Gastroesophageal sphincter (tissue), 4 donors: ENCODE measurements at regions not wholly inside any gene's neighbourhood (a gene's known extent, or its start where the extent isn't known, plus 50 kb on each side); places are given as distances from the start of the nearest gene placed in this dataset.

Experiments used
- ATAC-seq: fragments of 150-250 bp; one replicate; pipeline ENCODE4 v1.9.1; 2016; ENCODE audit warnings: mild to moderate bottlenecking, moderate library complexity
- H3K27ac ChIP-seq, 4 donors: fragments of 200-600 bp; sonication (generic) in 3 of 4; 1 replicate in 3 of 4; 2 replicates in 1 of 4; pipeline ENCODE4 v1.5.1; 2016 to 2019
- H3K27me3 ChIP-seq: fragments of 200-600 bp; sonication (generic); one replicate; pipeline ENCODE4 v1.5.1; 2019
- H3K36me3 ChIP-seq, 2 donors: fragments of 200-600 bp; sonication (generic); one replicate each; pipeline ENCODE4 v1.5.1; 2019; ENCODE audit warnings: control low read depth in 1 of 2
- H3K4me1 ChIP-seq, 3 donors: fragments of 200-600 bp; sonication (generic); 1 replicate in 2 of 3; 2 replicates in 1 of 3; pipeline ENCODE4 v1.5.1; 2016 to 2019; ENCODE audit warnings: control low read depth in 2 of 3
- H3K4me3 ChIP-seq, 2 donors: fragments of 200-600 bp; sonication (generic); one replicate each; pipeline ENCODE4 v1.5.1; 2019; ENCODE audit warnings: mild to moderate bottlenecking in 1 of 2, moderate library complexity in 1 of 2
- H3K9me3 ChIP-seq, 3 donors: fragments of 200-600 bp; sonication (generic); one replicate each; pipeline ENCODE4 v1.5.1; 2017 to 2019; ENCODE audit warnings: control low read depth in 2 of 3
- CTCF ChIP-seq, 4 experiments: fragments of 200-600 bp in 2 of 4; fragments of 450-650 bp in 2 of 4; sonication (generic) in 1 of 4; IDR thresholded peaks; one replicate each; pipeline ENCODE4 v1.5.1; 2017 to 2019; ENCODE audit warnings: antibody characterized with exemption in 4 of 4, mild to moderate bottlenecking in 2 of 4, moderate library complexity in 2 of 4
- EP300 ChIP-seq: sonication (generic); formaldehyde crosslinking; IDR thresholded peaks from one replicate; pipeline ENCODE4 v1.6.1; 2017; ENCODE audit warnings: antibody characterized with exemption, mild to moderate bottlenecking
- POLR2A ChIP-seq, 2 donors: fragments of 450-650 bp; IDR thresholded peaks; one replicate each; pipeline ENCODE4 v1.6.1; 2017; ENCODE audit warnings: antibody characterized with exemption in 2 of 2, mild to moderate bottlenecking in 2 of 2, moderate library complexity in 1 of 2
- POLR2AphosphoS5 ChIP-seq: sonication (generic); formaldehyde crosslinking; IDR thresholded peaks from one replicate; pipeline ENCODE4 v1.6.1; 2017; ENCODE audit warnings: antibody characterized with exemption
- WGBS, 2 donors: methylation state at CpG; one replicate each; pipeline ENCODE4 v1.1.5; 2018; ENCODE audit warnings: low coverage in 1 of 2; 5-methylcytosine and 5-hydroxymethylcytosine counted together

GRCh38 chr7:39816462-39817060, 133.5 kb upstream of the CDK13 start:
- TF ChIP-seq POLR2A (IDR thresholded peaks at IDR 0.05) (no peak), POLR2AphosphoS5 (no peak), EP300 (no peak), CTCF (IDR thresholded peaks at IDR 0.05) (no peak)
- no peak overlapping the region for H3K27ac ChIP-seq
- H3K4me3 ChIP-seq: no peak overlapping the region
- peaks cover 36% of the 10 kb centered on the region for H3K27me3 ChIP-seq
- no peak for ATAC-seq
- no peaks in the 10 kb centered on the region for H3K9me3 ChIP-seq
- H3K36me3 ChIP-seq: no peaks in the 10 kb centered on the region
- WGBS, 2 donors: 31 to 50% methylated on average over 7 of the region's 7 CpGs
- no peaks in the 10 kb centered on the region for H3K4me1 ChIP-seq

- Histone ChIP-seq H3K27ac (no peak overlapping the region), H3K4me1 (no peaks in the 10 kb centered on the region), H3K4me3 (no peak overlapping the region), H3K36me3 (no peaks in the 10 kb centered on the region), H3K27me3 (peaks cover 40% of the 10 kb centered on the region), H3K9me3 (no peaks in the 10 kb centered on the region)
- ATAC-seq: no peak
- TF ChIP-seq POLR2A (IDR thresholded peaks at IDR 0.05) (no peak), EP300 (no peak), POLR2AphosphoS5 (no peak), CTCF (IDR thresholded peaks at IDR 0.05) (no peak)
Measured at GRCh38 chr7:39819514-39819913, 130.5 kb upstream of the CDK13 start.

- Histone ChIP-seq H3K27ac (no peak overlapping the region), H3K4me1 (no peaks in the 10 kb centered on the region), H3K36me3 (no peaks in the 10 kb centered on the region), H3K27me3 (peaks cover 15% of the 10 kb centered on the region), H3K4me3 (no peak overlapping the region), H3K9me3 (no peaks in the 10 kb centered on the region)
- TF ChIP-seq POLR2AphosphoS5 (no peak), EP300 (no peak), CTCF (IDR thresholded peaks at IDR 0.05) (no peak), POLR2A (IDR thresholded peaks at IDR 0.05) (no peak)
- 59 to 60% methylated on average over 2 of the region's 2 CpGs for WGBS, 2 donors
- no peak for ATAC-seq
Measured at GRCh38 chr7:39824456-39825200, 125.4 kb upstream of the CDK13 start.

GRCh38 chr7:39825401-39825980, 124.6 kb upstream of the CDK13 start:
- no peak for TF ChIP-seq POLR2AphosphoS5
- TF ChIP-seq POLR2A (IDR thresholded peaks at IDR 0.05): no peak
- no peak for TF ChIP-seq CTCF (IDR thresholded peaks at IDR 0.05)
- TF ChIP-seq EP300: no peak
- 61% methylated on average over 6 of the region's 6 CpGs for WGBS, 2 donors
- Histone ChIP-seq H3K4me1 (no peaks in the 10 kb centered on the region), H3K27me3 (peaks cover 17% of the 10 kb centered on the region), H3K4me3 (no peak overlapping the region), H3K36me3 (no peaks in the 10 kb centered on the region), H3K9me3 (no peaks in the 10 kb centered on the region), H3K27ac (no peak overlapping the region)
- ATAC-seq: no peak

GRCh38 chr7:39826166-39826565, 123.9 kb upstream of the CDK13 start:
- Histone ChIP-seq H3K27me3 (peaks cover 23% of the 10 kb centered on the region), H3K4me3 (no peak overlapping the region), H3K36me3 (no peaks in the 10 kb centered on the region), H3K9me3 (no peaks in the 10 kb centered on the region), H3K27ac (no peak overlapping the region), H3K4me1 (no peaks in the 10 kb centered on the region)
- WGBS, 2 donors: 70 to 100% methylated on average over 2 of the region's 2 CpGs
- TF ChIP-seq CTCF (IDR thresholded peaks at IDR 0.05): no peak
- no peak for TF ChIP-seq POLR2A (IDR thresholded peaks at IDR 0.05)
- TF ChIP-seq POLR2AphosphoS5: no peak
- TF ChIP-seq EP300: no peak
- ATAC-seq: no peak
